SHP77 treated with DMSO at 0.1 percent for 48 hours (cell line): ENCODE measurements at regions not wholly inside any gene's neighbourhood (a gene's known extent, or its start where the extent isn't known, plus 50 kb on each side); places are given as distances from the start of the nearest gene placed in this dataset.
"Not testable (repeated sequence)": the region's sequence is repeated elsewhere in the genome, so short reads cannot be mapped to it uniquely, and the experiment has no call there.

Source experiments
- DNase-seq: peaks from one replicate; lab custom pipeline; 2025; lab: John Stamatoyannopoulos, UW

GRCh38 chr3:147237991-147238390, 168.4 kb downstream of the ZIC4 start:
- no peak for DNase-seq

- not testable (repeated sequence) for DNase-seq
Measured at GRCh38 chr3:147231980-147232379, 174.4 kb downstream of the ZIC4 start.

GRCh38 chr3:147231111-147231510, 175.2 kb downstream of the ZIC4 start:
- DNase-seq = no peak

- DNase-seq = no peak
Measured at GRCh38 chr3:147222291-147222690, 184.1 kb downstream of the ZIC4 start.

- DNase-seq = no peak
Measured at GRCh38 chr3:147218965-147219364, 187.4 kb downstream of the ZIC4 start.

- no peak for DNase-seq
Measured at GRCh38 chr3:147216143-147216673, 190.1 kb downstream of the ZIC4 start.

GRCh38 chr3:147215660-147216059, 190.7 kb downstream of the ZIC4 start:
- no peak for DNase-seq

GRCh38 chr3:147213633-147214032, 192.7 kb downstream of the ZIC4 start:
- no peak for DNase-seq

GRCh38 chr3:147210676-147211075, 195.7 kb downstream of the ZIC4 start:
- DNase-seq = no peak

GRCh38 chr3:147201086-147201485, 205.3 kb downstream of the ZIC4 start:
- no peak for DNase-seq

GRCh38 chr3:147200545-147200944, 205.8 kb downstream of the ZIC4 start:
- DNase-seq = no peak

- no peak for DNase-seq
Measured at GRCh38 chr3:147197739-147198138, 208.6 kb downstream of the ZIC4 start.

- no peak for DNase-seq
Measured at GRCh38 chr3:147195887-147196286, 210.5 kb downstream of the ZIC4 start.

GRCh38 chr3:147191795-147192385, 214.5 kb downstream of the ZIC4 start:
- peak; percentile 1 for DNase-seq

GRCh38 chr3:147189016-147189415, 217.3 kb downstream of the ZIC4 start:
- no peak for DNase-seq

GRCh38 chr3:147187687-147188086, 218.7 kb downstream of the ZIC4 start:
- no peak for DNase-seq

- no peak for DNase-seq
Measured at GRCh38 chr3:147185781-147186180, 220.6 kb downstream of the ZIC4 start.

GRCh38 chr3:147184794-147185193, 221.5 kb downstream of the ZIC4 start:
- DNase-seq = no peak

GRCh38 chr3:147173257-147173656, 233.1 kb downstream of the ZIC4 start:
- no peak for DNase-seq

- no peak for DNase-seq
Measured at GRCh38 chr3:147162743-147163142, 243.6 kb downstream of the ZIC4 start.

GRCh38 chr3:147161833-147162232, 244.5 kb downstream of the ZIC4 start:
- no peak for DNase-seq

- DNase-seq = no peak
Measured at GRCh38 chr3:147160984-147161383, 245.4 kb downstream of the ZIC4 start.

- DNase-seq = no peak
Measured at GRCh38 chr3:147159141-147159540, 247.2 kb downstream of the ZIC4 start.

GRCh38 chr3:147157631-147158030, 248.7 kb downstream of the ZIC4 start:
- no peak for DNase-seq
